ENCODE measurements at regions not wholly inside any gene's neighbourhood (a gene's known extent, or its start where the extent isn't known, plus 50 kb on each side); places are given as distances from the start of the nearest gene placed in this dataset.

GRCh38 chr14:58733451-58734208 is 95.9 kb downstream of the DACT1 start:
- TF ChIP-seq CTCF (IDR thresholded peaks at IDR 0.05 in 8 of 11, conservative IDR thresholded peaks at IDR 0.05 in 3 of 11) = no peak
- no peak for TF ChIP-seq POLR2A (IDR thresholded peaks at IDR 0.05)
